Skeletal muscle tissue (tissue), 3 donors: ENCODE measurements at regions not wholly inside any gene's neighbourhood (a gene's known extent, or its start where the extent isn't known, plus 50 kb on each side); places are given as distances from the start of the nearest gene placed in this dataset.

ENCODE experiments used
- H3K27ac ChIP-seq: one replicate; pipeline ENCODE4 v1.7.0; 2013; ENCODE audit warnings: mild to moderate bottlenecking, low read depth, low read length, inconsistent platforms
- H3K27me3 ChIP-seq, 3 donors: one replicate each; pipeline ENCODE4 v1.7.0; 2013; ENCODE audit warnings: low read length in 3 of 3; ENCODE audit not compliant: control insufficient read depth in 3 of 3, insufficient read depth in 3 of 3
- H3K36me3 ChIP-seq, 3 donors: one replicate each; pipeline ENCODE4 v1.7.0; 2013; ENCODE audit warnings: low read length in 3 of 3; ENCODE audit not compliant: control insufficient read depth in 3 of 3, insufficient read depth in 3 of 3
- H3K4me1 ChIP-seq, 3 donors: one replicate each; pipeline ENCODE4 v1.7.0; 2013; ENCODE audit warnings: low read length in 3 of 3, mild to moderate bottlenecking in 3 of 3; ENCODE audit not compliant: control insufficient read depth in 3 of 3, insufficient read depth in 3 of 3
- H3K4me3 ChIP-seq, 3 donors: one replicate each; pipeline ENCODE4 v1.7.0; 2013; ENCODE audit warnings: low read length in 3 of 3
- H3K9ac ChIP-seq, 3 donors: one replicate each; pipeline ENCODE4 v1.7.0; 2013; ENCODE audit warnings: low read length in 3 of 3, mild to moderate bottlenecking in 3 of 3, moderate library complexity in 2 of 3, low read depth in 1 of 3
- H3K9me3 ChIP-seq, 3 donors: one replicate each; pipeline ENCODE4 v1.7.0; 2013; ENCODE audit warnings: low read length in 3 of 3; ENCODE audit not compliant: control insufficient read depth in 3 of 3
- donor health status: Osteomylitis.

- no peaks in the 10 kb centered on the region for H3K4me1 ChIP-seq
- H3K9ac ChIP-seq, result no peak overlapping the region
- no peaks in the 10 kb centered on the region for H3K27me3 ChIP-seq
- H3K27ac ChIP-seq, result no peak overlapping the region
- no peaks in the 10 kb centered on the region for H3K9me3 ChIP-seq
- H3K4me3 ChIP-seq, result no peak overlapping the region
- no peaks in the 10 kb centered on the region for H3K36me3 ChIP-seq
Observed at GRCh38 chr2:16175247-16175825, 235.0 kb downstream of the MYCN start.

- Histone ChIP-seq H3K4me1 (no peaks in the 10 kb centered on the region), H3K9ac (no peak overlapping the region), H3K4me3 (no peak overlapping the region), H3K36me3 (no peaks in the 10 kb centered on the region), H3K27ac (no peak overlapping the region), H3K9me3 (no peaks in the 10 kb centered on the region), H3K27me3 (no peaks in the 10 kb centered on the region)
Observed at GRCh38 chr2:16174693-16175045, 234.3 kb downstream of the MYCN start.

- Histone ChIP-seq H3K9ac (no peak overlapping the region), H3K36me3 (no peaks in the 10 kb centered on the region), H3K4me1 (no peaks in the 10 kb centered on the region), H3K9me3 (no peaks in the 10 kb centered on the region), H3K27me3 (no peaks in the 10 kb centered on the region), H3K27ac (no peak overlapping the region), H3K4me3 (no peak overlapping the region)
Observed at GRCh38 chr2:16173893-16174692, 233.7 kb downstream of the MYCN start.

- H3K9me3 ChIP-seq, result no peaks in the 10 kb centered on the region
- no peak overlapping the region for H3K4me3 ChIP-seq
- H3K27me3 ChIP-seq, result no peaks in the 10 kb centered on the region
- no peaks in the 10 kb centered on the region for H3K4me1 ChIP-seq
- H3K27ac ChIP-seq, result no peak overlapping the region
- no peak overlapping the region for H3K9ac ChIP-seq
- H3K36me3 ChIP-seq, result no peaks in the 10 kb centered on the region
Observed at GRCh38 chr2:16172324-16173175, 232.2 kb downstream of the MYCN start.

- H3K36me3 ChIP-seq, result no peaks in the 10 kb centered on the region
- H3K4me1 ChIP-seq, result no peaks in the 10 kb centered on the region
- no peak overlapping the region for H3K9ac ChIP-seq
- H3K9me3 ChIP-seq, result no peaks in the 10 kb centered on the region
- no peaks in the 10 kb centered on the region for H3K27me3 ChIP-seq
- no peak overlapping the region for H3K27ac ChIP-seq
- H3K4me3 ChIP-seq, result no peak overlapping the region
Observed at GRCh38 chr2:16171425-16171920, 231.1 kb downstream of the MYCN start.

- no peak overlapping the region for H3K27ac ChIP-seq
- H3K9ac ChIP-seq, result no peak overlapping the region
- H3K9me3 ChIP-seq, result no peaks in the 10 kb centered on the region
- no peaks in the 10 kb centered on the region for H3K4me1 ChIP-seq
- H3K27me3 ChIP-seq, result no peaks in the 10 kb centered on the region
- H3K4me3 ChIP-seq, result no peak overlapping the region
- no peaks in the 10 kb centered on the region for H3K36me3 ChIP-seq
Observed at GRCh38 chr2:16170675-16171424, 230.5 kb downstream of the MYCN start.

- Histone ChIP-seq H3K4me1 (no peaks in the 10 kb centered on the region), H3K9me3 (no peaks in the 10 kb centered on the region), H3K36me3 (no peaks in the 10 kb centered on the region), H3K27me3 (no peaks in the 10 kb centered on the region), H3K4me3 (no peak overlapping the region), H3K9ac (no peak overlapping the region), H3K27ac (no peak overlapping the region)
Observed at GRCh38 chr2:16169381-16169960, 229.1 kb downstream of the MYCN start.

- Histone ChIP-seq H3K9me3 (no peaks in the 10 kb centered on the region), H3K27ac (no peak overlapping the region), H3K4me3 (no peak overlapping the region), H3K9ac (no peak overlapping the region), H3K4me1 (no peaks in the 10 kb centered on the region), H3K36me3 (no peaks in the 10 kb centered on the region), H3K27me3 (no peaks in the 10 kb centered on the region)
Observed at GRCh38 chr2:16168506-16169264, 228.3 kb downstream of the MYCN start.

- H3K4me3 ChIP-seq, result no peak overlapping the region
- H3K9ac ChIP-seq, result no peak overlapping the region
- H3K36me3 ChIP-seq, result no peaks in the 10 kb centered on the region
- H3K4me1 ChIP-seq, result no peaks in the 10 kb centered on the region
- H3K9me3 ChIP-seq, result no peaks in the 10 kb centered on the region
- no peak overlapping the region for H3K27ac ChIP-seq
- no peaks in the 10 kb centered on the region for H3K27me3 ChIP-seq
Observed at GRCh38 chr2:16167870-16168426, 227.6 kb downstream of the MYCN start.
